Smooth muscle cell (in vitro differentiated cells): ENCODE measurements at regions not wholly inside any gene's neighbourhood (a gene's known extent, or its start where the extent isn't known, plus 50 kb on each side); places are given as distances from the start of the nearest gene placed in this dataset.
"Not testable (repeated sequence)": the region's sequence is repeated elsewhere in the genome, so short reads cannot be mapped to it uniquely, and the experiment has no call there.

ENCODE experiments used
- DNase-seq: peaks from one replicate; lab custom pipeline; 2025; ENCODE audit not compliant: unreplicated experiment; lab: John Stamatoyannopoulos, UW
- H2AFZ ChIP-seq: fragments of 200-600 bp; sonication (generic); 2 replicates; pipeline ENCODE4 v1.6.0; 2016; ENCODE audit warnings: antibody characterized with exemption, low read depth, mild to moderate bottlenecking
- H3F3A ChIP-seq: fragments of 200-600 bp; sonication (generic); 2 replicates; pipeline ENCODE4 v1.6.0; 2017; ENCODE audit warnings: antibody characterized with exemption, low read depth
- H3K27ac ChIP-seq: fragments of 200-600 bp; sonication (generic); 2 replicates; pipeline ENCODE4 v1.5.1; 2016; ENCODE audit warnings: low read depth, mild to moderate bottlenecking
- H3K27me3 ChIP-seq: fragments of 200-600 bp; sonication (generic); 2 replicates; pipeline ENCODE4 v1.6.1; 2016; ENCODE audit warnings: low read depth, mild to moderate bottlenecking
- H3K36me3 ChIP-seq: fragments of 200-600 bp; sonication (generic); 2 replicates; pipeline ENCODE4 v1.5.1; 2016; ENCODE audit warnings: low read depth
- H3K4me1 ChIP-seq: fragments of 200-600 bp; sonication (generic); 2 replicates; pipeline ENCODE4 v1.5.1; 2016; ENCODE audit warnings: low read depth
- H3K4me2 ChIP-seq: fragments of 200-600 bp; sonication (generic); 2 replicates; pipeline ENCODE4 v1.6.0; 2016; ENCODE audit warnings: mild to moderate bottlenecking
- H3K4me3 ChIP-seq: fragments of 200-600 bp; sonication (generic); 2 replicates; pipeline ENCODE4 v1.5.1; 2016; ENCODE audit warnings: mild to moderate bottlenecking
- H3K79me2 ChIP-seq: fragments of 200-600 bp; sonication (generic); 2 replicates; pipeline ENCODE4 v1.6.0; 2016; ENCODE audit warnings: low read depth, mild to moderate bottlenecking
- H3K9ac ChIP-seq: fragments of 200-600 bp; sonication (generic); 2 replicates; pipeline ENCODE4 v1.6.0; 2016; ENCODE audit warnings: low read depth
- H3K9me3 ChIP-seq: fragments of 200-600 bp; sonication (generic); replicated peaks from 2 replicates; pipeline ENCODE4 v1.5.1; 2016; ENCODE audit warnings: low read depth
- H4K20me1 ChIP-seq: fragments of 200-600 bp; sonication (generic); 2 replicates; pipeline ENCODE4 v1.6.0; 2016; ENCODE audit warnings: low read depth
- CTCF ChIP-seq: fragments of 200-600 bp; sonication (generic); IDR thresholded peaks from 2 replicates; pipeline ENCODE4 v1.5.1; 2017; ENCODE audit warnings: borderline replicate concordance, mild to moderate bottlenecking, antibody characterized with exemption; ENCODE audit not compliant: insufficient read depth, poor library complexity, severe bottlenecking
- WGBS: methylation state at CpG from one replicate; pipeline ENCODE4 v1.1.7; 2016; ENCODE audit warnings: low lambda C conversion rate; 5-methylcytosine and 5-hydroxymethylcytosine counted together

DNA sequence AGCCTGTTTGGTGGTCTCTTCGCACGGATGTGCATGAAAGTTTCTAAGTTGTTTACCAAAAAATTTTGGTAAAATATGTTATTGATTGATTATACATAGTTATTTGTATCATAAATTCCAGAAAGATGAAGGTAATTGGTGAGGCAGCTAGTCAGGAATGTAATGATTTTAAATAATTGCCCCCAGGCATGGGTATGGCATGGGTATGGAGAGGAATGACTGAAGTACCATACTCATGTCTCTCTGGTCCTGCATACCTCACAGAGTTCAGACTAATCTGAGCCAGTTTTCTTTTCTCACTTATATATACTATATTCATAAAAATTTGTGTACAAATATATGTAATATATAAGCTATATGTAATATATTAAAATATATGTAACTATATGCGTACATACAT is 329.0 kb upstream of the TECRL start:
- DNase-seq: no peak
- WGBS: 67% methylated on average over 3 of the region's 3 CpGs
- H3F3A ChIP-seq: no peaks in the 10 kb centered on the region

DNA sequence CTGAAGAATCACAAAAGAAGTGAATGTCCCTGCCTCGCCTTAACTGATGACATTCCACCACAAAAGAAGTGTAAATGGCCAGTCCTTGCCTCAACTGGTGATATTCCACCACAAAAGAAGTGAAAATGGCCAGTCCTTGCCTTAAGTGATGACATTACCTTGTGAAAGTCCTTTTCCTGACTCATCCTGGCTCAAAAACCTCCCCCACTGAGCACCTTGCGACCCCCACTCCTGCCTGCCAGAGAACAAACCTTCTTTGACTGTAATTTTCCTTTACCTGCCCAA is 328.5 kb upstream of the TECRL start:
- H3K4me1 ChIP-seq, H2AFZ ChIP-seq, H3K36me3 ChIP-seq, H3K27me3 ChIP-seq, H3K4me2 ChIP-seq, H3K27ac ChIP-seq, H3K9ac ChIP-seq, DNase-seq, H3K9me3 ChIP-seq, H3K4me3 ChIP-seq, H4K20me1 ChIP-seq, H3K79me2 ChIP-seq, H3F3A ChIP-seq: not testable (repeated sequence)
- WGBS: 39% methylated on average over 2 of the region's 2 CpGs

More for the DNA sequence above, 329.0 kb upstream of the TECRL start:
- Histone ChIP-seq H3K36me3 (no peaks in the 10 kb centered on the region), H3K79me2 (no peaks in the 10 kb centered on the region), H2AFZ (no peak overlapping the region), H3K4me1 (no peaks in the 10 kb centered on the region), H3K4me2 (no peak overlapping the region), H3K4me3 (no peak overlapping the region), H3K9me3 (no peaks in the 10 kb centered on the region), H3K27me3 (no peaks in the 10 kb centered on the region), H3K9ac (no peak overlapping the region), H4K20me1 (no peaks in the 10 kb centered on the region), H3K27ac (no peak overlapping the region)
- TF ChIP-seq CTCF: no peak

- whole genome bisulfite sequencing: 64% methylated on average over 2 of the region's 2 CpGs
- no peak for TF ChIP-seq CTCF
Measured at GRCh38 chr4:64737026-64737853, 328.0 kb upstream of the TECRL start.

DNA sequence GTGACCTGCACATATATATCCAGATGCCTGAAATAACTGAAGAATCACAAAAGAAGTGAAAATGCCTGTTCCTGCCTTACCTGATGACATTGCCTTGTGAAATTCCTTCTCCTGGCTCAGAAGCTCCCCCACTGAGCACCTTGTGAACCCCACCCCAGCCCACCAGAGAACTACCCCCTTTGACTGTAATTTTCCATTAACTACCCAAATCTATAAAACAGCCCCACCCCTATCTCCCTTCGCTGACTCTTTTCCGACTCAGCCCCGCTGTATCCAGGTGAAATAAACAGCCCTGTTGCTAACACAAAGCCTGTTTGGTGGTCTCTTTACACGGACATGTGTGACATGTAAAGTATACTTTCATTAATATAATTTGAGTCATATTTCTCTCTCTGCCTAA is 320.3 kb upstream of the TECRL start:
- Histone ChIP-seq H3K4me3 (no peak overlapping the region), H3K36me3 (no peaks in the 10 kb centered on the region), H3K27me3 (no peaks in the 10 kb centered on the region), H3K9ac (no peak overlapping the region), H3K9me3 (no peaks in the 10 kb centered on the region), H2AFZ (no peak overlapping the region), H3F3A (no peaks in the 10 kb centered on the region), H4K20me1 (no peaks in the 10 kb centered on the region), H3K4me2 (no peak overlapping the region), H3K79me2 (no peaks in the 10 kb centered on the region), H3K4me1 (no peaks in the 10 kb centered on the region), H3K27ac (no peak overlapping the region)
- no peak for DNase-seq
- no peak for TF ChIP-seq CTCF
- WGBS: 60% methylated on average over 4 of the region's 4 CpGs

More at GRCh38 chr4:64737026-64737853, 328.0 kb upstream of the TECRL start:
- Histone ChIP-seq H3K4me1 (no peaks in the 10 kb centered on the region), H3F3A (no peaks in the 10 kb centered on the region), H3K9ac (no peak overlapping the region), H3K27me3 (no peaks in the 10 kb centered on the region), H3K79me2 (no peaks in the 10 kb centered on the region), H3K9me3 (no peaks in the 10 kb centered on the region), H3K4me3 (no peak overlapping the region), H3K36me3 (no peaks in the 10 kb centered on the region), H3K27ac (no peak overlapping the region), H2AFZ (no peak overlapping the region), H4K20me1 (no peaks in the 10 kb centered on the region), H3K4me2 (no peak overlapping the region)
- no peak for DNase-seq
